Erythroblast (primary cell): ENCODE measurements at regions not wholly inside any gene's neighbourhood (a gene's known extent, or its start where the extent isn't known, plus 50 kb on each side); places are given as distances from the start of the nearest gene placed in this dataset.

Source experiments
- GATA1 ChIP-seq: IDR thresholded peaks from 2 replicates; pipeline ENCODE4 v1.6.1; 2011; ENCODE audit warnings: low read depth, mild to moderate bottlenecking, control low read depth, low read length, moderate library complexity
- POLR2A ChIP-seq: IDR thresholded peaks from 2 replicates; pipeline ENCODE4 v1.6.1; 2011; ENCODE audit warnings: mild to moderate bottlenecking, low read length

DNA sequence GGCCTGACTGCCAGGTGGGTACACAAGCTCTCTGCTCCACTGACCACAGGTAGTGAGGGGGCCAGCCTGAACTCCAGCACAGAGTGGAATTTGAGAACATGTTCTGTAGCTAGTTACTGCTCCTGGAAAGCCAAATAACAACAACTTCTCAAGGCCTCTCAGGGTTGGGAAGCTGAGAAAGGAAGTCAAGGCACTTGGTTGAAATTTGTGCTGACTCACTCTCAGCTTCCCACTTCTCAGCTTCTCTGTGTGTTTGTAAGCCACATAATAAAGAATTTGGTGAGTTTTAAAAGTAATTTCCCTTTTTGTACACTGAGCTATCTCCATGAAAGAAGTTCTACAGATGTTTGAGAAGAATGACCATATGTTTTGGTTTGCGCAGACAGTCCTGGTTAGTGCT, 234.9 kb downstream of the KTN1 start:
- TF ChIP-seq POLR2A (no peak), GATA1 (no peak)
